ENCODE measurements at regions not wholly inside any gene's neighbourhood (a gene's known extent, or its start where the extent isn't known, plus 50 kb on each side); places are given as distances from the start of the nearest gene placed in this dataset.
"Not testable (repeated sequence)": the region's sequence is repeated elsewhere in the genome, so short reads cannot be mapped to it uniquely, and the experiment has no call there.

DNA sequence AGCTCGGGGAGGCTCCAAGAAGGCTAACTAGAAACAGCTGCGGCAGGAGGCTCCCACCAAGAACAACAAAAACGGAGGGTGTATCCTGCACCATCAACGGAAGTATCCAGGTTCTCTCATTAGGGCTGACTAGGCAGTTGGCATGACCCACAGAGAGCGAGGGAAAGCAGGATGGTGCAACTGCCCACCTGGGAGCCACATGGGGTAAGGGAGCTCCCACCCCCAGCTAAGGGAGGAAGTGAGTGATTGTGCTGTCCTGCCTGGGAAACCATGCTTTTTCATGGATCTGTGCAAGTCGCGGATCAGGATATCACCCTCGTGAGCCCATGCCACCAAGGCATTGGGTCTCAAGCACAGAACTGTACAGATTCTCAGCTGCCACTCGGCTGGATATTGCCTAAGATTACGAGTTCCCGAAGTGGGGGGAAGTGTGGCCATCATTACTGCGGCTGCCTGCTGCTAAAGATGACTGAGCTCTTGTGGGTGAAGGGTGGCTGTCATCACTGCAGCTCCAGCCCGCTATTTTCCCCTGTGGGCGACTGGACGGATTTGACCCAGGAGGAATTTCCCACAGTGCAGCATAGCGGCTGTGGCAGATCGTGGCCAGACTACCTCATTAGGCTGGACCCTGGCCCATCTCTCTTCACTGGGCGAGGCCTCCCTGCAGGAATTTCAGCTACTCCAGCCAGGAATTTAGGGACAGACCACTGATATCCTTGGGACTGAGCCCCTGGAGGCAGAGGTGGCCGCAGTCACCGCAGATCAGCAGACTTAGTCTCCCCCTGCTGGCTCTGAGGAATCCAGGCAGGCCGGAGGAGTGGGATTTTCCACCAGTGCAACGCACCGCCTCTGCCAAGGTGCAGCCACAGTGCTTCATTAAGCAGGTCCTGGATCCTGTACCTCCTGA, 515.7 kb downstream of the FRK start:
- DNase-seq (ENCODE audit: low read depth), result no peak

DNA sequence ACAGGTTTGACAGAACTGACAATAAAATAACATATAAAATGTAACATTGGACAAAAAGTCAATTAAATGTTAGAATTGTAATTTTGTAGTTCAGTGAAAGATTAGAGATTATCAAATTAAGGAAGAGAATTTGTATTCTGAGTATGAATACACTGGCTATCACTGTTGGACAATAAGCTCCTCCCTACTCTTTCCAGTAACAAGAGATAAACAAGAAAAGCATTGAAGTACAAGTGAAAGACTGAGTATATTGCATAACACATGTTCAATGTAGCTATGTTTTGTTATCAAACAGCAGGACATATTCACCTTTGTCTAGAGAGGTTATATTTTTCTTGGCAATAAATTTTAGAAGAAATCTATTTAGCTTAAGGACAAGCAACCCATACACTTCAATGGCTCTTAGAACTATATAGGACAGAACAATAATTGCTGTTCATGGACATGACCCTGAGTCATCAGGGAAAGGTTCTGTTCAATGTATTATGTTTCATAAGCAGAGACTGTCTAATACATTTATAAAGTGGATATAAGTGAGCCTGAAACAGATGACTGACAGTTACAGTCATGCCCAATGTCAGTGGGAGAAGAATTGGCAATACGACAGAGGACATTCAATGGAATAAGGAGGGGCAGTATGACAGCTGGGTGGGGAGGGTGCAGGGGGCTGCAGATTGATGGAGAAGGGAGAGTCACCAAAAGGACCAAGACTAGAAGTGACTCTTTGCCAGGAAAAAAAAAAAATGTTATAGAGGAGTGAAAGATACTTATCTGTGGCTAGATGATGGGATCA, 520.4 kb downstream of the FRK start:
- DNase-seq (ENCODE audit: low read depth), result no peak

DNA sequence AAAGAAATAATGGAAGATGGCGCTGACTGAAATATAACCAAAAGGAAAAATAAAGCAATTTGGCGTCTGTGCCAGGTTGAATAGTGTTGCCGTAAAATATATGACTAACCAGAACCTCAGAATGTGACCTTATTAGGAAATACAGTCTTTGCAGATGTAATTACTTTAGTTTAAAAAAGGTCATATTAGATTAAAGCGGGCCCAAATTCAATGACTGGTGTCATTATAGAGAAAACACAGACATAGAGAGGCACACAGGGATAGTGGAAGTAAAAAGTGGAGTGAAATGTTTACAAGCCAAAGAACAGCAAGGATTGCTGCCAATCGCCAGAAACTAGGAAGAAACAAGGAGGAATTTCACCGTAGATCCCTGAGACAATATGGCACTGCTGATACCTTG, 521.2 kb downstream of the FRK start:
- no peak for DNase-seq (ENCODE audit: low read depth)

DNA sequence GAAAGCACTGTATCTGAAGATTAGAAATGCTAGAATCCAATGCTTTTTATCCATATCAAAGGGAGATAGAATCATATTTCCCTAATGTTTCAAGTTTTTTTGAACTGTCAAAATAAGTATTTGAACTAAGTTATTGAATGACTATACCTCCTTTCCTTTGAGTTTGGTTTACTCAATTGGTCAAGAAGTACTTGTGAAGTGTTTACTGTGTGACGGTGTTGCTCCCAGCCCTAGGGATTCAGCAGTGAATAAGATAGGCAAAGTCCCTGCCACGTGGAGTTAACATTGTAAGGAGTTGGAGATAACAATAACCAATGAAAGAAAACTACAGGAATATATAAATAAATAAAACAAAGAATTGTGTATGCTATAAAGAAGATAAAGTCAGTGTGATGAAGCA, 535.9 kb downstream of the FRK start:
- DNase-seq (ENCODE audit: low read depth), result no peak

DNA sequence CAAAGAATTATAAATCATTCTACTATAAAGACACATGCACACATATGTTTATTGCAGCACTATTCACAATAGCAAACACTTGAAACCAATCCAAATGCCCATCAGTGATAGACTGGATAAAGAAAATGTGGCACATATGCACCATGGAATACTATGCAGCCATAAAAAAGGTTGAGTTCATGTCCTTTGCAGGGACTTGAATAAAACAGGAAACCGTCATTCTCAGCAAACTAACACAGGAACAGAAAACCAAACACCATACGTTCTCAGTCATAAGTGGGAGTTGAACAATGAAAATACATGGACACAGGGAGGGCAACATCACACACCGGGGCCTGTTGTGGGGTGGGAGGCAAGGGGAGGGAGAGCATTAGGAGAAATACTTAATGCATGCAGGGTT, 538.9 kb downstream of the FRK start:
- not testable (repeated sequence) for DNase-seq (ENCODE audit: low read depth)

DNA sequence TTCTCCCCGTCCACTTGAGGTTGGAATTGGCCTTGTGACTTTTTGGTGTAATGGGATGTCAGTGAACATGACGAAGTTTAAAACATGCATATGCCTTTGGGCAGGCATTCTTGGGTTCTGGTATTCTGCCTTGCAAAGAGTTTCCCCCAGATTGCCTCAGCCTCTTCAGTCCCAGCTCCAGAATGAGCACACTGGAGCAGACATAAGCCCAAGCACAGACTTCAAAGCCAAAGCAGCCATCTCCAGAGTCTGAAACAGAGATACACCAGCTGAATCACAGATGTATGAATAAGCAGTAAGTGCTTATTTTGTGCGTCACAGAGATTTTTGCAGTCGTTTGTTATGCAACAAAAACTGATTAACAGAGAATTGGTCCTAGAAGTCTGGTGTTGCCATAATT, 546.0 kb downstream of the FRK start:
- peak; percentile 68 for DNase-seq (ENCODE audit: low read depth)

DNA sequence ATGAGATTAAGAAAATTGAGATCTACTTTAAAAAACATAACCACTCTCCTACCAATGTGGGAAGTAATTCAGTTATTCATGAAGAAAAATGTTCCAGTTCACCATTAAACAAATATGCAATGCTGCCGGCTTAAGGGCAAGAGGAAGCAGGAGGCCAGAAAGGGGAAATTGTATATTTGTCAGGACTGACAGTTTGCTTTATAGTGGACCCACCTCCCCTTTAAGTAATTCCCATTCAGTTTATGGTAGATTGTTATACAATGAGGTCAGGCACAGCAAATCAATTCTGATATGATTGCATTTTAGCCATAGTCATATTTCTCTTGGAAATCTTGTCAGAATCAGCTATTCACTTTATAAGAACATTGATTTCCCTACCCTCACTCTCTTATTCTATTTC, 547.8 kb downstream of the FRK start:
- DNase-seq (ENCODE audit: low read depth), result no peak

DNA sequence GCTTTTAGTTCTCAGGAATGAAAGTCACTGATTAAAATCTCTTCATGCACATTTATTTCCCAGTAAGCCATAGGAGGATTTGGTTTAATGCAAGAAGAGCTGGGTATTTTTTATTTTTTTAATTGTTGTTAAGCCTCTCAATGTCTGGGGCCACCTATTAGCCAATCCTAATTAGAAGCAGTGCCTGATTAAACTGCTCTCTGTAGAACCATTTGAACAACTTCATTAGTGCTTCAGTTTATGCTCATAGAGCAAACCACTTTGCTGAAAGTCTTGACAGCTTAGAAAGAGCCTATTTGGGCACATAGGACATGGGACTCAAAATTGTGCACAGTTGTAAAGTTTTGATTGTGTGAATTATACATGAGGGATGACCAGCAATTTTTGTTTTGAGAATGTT, 548.9 kb downstream of the FRK start:
- no peak for DNase-seq (ENCODE audit: low read depth)

DNA sequence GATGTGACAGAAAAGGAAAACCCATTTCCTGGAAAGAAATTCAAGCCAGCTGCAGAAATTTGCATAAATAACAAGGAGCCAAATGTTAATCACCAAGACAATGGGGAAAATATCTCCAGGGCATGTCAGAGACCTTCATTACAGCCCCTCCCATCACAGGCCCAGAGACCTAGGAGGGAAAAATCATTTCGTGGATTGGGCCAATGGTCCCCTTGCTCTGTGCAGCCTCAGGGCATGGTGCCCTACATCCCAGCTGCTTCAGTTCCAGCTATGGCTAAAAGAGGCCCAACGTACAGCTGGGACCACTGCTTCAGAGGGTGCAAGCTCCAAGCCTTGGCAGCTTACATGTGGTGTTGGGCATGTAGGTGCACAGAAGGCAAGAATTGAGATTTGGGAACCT, 558.3 kb downstream of the FRK start:
- DNase-seq (ENCODE audit: low read depth), result not testable (repeated sequence)

DNA sequence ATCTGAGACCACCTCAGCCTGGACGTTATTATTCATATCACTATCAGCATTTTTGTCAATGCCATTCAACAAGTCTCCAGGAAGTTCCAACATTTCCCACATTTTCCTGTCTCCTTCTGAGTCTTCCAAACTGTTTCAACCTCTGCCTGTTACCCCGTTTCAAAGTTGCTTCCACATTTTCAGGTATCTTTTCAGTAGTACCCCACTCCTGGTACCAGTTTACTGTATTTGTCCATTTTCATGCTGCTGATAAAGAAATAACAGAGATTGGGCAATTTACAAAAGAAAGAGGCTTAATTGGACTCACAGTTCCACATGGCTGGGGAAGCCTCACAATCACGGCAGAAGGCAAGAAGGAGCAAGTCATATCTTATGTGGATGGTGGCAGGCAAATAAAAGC, 565.5 kb downstream of the FRK start:
- no peak for DNase-seq (ENCODE audit: low read depth)

DNA sequence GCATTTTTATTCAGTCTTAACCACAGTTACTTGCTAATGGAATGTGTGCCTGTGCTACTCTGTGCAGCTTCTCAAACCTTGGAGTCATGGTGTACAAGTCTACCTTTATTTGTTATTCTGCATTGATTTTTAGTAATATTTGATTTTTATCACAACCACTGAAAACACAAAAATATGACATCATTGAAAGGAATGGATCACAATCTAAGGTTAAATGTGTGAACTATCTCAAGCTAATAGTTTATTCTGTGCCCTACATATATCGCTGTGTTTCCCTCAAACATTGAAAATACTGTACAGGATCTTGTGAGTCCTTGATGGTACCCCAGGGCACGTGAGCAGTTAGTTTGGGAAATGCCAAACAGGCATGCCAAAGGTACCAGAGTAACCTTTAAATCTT, 573.4 kb downstream of the FRK start:
- DNase-seq (ENCODE audit: low read depth), result no peak

DNA sequence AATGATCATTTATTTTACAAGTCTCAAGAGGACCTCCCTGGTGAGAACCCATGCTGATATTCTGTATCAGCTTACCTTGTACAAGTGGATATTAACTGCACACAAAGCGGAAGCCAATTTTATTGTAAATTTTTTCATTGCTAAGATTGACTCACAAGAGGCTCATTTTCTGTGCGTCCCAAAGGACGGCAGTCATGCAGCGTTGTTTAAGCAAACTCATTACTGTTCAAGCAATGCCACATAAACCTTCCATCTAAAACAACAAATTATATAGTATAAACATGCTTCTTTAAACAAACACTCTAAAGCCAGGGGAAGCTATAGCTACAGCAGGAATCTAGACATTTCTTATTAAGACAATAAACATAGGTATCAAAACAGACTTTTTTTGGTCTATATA, 575.3 kb downstream of the FRK start:
- DNase-seq (ENCODE audit: low read depth), result no peak

DNA sequence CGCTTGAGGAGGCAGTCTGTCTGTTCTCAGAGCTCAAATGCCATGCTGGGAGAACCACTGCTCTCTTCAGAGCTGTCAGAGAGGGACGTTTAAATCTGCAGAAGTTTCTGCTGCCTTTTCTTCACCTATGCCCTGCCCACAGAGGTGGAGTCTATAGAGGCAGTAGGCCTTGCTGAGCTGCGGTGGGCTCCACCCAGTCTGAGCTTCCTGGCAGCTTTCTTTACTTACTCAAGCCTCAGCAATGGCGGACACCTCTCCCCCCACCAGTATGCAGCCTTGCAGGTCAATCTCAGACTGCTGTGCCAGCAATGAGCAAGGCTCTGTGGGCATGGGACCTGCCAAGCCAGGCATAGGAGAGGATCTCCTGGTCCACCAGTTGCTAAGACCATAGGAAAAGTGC, 580.1 kb downstream of the FRK start:
- DNase-seq (ENCODE audit: low read depth), result not testable (repeated sequence)

DNA sequence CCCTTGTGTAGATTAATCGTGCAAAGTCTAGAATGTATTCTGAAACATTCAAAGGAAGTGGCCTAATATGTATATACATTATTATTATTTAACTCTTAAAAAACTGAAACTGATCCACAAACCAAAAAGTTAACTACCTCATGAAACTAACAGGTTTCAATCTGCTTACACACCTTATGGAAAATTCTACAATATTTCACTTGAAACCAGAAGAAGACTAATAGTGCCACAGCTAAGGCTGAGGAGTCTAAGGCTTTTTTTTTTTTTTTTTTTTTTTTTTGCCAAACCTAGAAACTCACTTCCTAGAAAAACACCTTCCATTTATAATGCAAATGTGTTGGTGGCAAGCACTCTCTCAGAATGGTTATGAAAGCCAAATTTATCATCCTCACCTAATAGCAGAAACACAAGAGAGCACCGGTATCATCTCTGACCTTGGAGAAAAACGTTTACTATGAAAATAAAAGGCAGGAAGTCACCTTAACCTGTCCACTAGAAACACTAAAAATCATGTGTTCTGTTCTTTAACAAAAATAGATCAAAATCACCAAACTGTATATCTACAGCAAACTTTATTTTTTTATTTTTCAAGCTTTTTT, 586.1 kb downstream of the FRK start:
- DNase-seq (ENCODE audit: low read depth), result no peak

DNA sequence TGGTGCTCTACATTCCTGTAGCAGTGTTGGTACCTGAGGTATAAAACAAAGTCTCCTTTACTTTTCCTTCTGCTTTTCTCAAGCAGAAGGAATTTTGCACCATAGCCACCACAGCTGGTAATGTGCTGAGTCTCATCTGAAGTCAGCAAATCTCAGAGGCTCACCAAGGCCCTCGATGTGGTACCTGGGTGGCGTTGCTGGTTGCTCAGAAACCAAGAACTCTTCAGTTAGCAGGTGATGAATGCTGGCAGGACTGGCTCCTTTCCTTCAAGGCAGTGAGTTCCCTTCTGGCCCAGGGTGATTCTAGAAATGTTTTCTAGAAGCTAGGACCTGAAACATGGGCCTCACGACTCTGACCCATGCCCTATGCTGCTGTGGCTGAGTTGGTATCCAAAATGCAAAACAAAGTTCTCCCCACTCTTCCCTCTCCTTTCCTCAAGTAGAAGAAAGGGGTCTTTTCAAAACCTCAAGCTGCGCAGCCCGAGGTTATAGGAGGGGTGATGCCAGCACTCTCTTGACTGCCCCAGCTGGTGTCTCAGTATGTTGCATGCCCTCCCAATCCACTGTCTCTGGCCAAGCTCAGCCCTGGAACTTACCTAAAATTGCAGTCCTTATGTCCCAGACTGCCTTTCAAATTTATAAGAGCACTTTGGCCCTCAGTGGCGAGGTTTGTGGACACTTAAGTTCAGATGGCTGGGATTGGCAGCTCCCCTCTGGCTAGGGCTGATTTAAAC, 592.3 kb downstream of the FRK start:
- DNase-seq (ENCODE audit: low read depth), result no peak

DNA sequence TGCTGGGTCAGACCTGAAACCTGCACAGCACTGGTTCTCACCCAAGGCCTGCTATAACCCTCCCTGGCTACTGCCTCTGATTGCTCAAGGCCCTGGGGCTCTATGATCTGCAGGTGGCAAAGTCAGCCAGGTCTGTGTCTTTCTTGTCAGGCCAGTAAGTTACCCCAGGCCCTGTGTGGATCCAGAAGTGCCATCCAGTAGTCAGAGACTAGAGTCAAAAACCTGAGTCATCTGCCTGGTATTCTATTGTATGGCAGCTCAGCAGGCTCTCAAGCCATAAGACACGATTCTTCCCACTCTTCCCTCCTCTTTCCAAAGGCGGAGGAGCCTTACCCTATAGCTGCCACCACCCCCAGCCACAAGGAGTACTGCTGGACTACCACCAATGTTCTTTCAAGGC, 593.0 kb downstream of the FRK start:
- DNase-seq (ENCODE audit: low read depth), result no peak

DNA sequence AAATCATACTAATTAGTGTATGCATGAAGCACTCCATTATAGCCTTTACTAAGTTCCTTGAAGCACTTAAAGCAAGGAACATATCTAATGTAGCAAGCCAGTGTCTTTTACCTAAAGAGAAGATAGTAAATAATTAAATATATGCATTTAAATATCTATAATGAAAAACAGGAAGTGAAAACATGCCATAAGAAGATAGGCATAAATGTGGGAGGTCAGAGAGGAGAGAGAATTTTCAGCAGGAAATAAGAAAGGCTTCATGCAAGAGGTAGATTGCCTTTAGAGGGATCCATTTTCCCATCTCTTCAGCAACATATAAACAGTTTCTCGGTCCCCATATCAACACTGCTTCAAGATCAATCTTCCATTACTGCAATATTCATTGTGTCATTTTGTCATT, 599.8 kb downstream of the FRK start:
- no peak for DNase-seq (ENCODE audit: low read depth)

DNA sequence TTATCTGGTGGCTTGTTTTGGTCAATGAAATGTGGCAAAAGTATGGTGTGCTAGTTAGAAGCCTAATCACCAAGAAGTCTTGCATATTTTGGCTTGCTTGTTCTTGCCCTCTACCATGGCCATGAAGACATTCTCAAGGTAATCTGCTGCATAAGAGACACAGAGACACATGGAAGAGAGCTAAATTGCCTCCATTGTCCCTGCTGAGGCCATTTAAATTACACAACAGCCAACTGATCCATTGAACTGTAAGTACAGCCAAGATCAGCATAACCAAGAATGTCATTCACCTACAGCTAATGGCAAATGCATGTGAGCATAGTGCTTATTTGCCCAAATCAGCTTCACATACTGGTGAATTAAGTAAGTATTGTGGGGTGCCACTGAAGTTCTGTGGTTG, 603.8 kb downstream of the FRK start:
- no peak for DNase-seq (ENCODE audit: low read depth)

DNA sequence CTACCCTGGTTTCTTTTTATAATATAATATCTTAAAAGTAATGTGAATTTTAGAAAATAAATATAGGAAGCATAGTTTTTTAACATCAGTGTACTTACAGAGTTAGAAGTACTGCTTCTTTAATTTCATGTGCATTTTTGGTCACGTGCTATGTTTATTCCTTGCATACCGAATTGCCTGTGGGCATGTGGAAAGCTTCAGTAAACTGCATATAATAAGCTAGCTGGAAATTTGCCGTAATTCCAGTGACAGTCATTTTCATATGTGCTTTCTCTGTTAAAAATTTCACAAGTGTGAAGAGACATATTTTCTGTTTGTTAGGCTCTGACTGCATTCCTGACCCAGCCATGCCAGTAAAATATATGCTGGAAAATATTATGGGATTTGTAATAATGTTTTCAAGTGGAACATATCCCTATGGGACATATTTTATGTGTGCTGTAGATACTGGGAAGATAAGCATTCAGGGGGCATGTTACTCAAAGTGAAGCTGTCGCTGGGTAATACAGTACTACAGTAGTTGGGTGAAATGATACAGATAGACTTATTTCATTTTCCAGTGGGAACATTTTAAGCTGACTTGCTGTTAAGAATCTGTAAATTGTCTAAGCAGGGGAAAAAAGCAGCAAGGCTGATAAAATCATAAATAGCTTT, 616.7 kb downstream of the FRK start:
- no peak for DNase-seq (ENCODE audit: low read depth)

DNA sequence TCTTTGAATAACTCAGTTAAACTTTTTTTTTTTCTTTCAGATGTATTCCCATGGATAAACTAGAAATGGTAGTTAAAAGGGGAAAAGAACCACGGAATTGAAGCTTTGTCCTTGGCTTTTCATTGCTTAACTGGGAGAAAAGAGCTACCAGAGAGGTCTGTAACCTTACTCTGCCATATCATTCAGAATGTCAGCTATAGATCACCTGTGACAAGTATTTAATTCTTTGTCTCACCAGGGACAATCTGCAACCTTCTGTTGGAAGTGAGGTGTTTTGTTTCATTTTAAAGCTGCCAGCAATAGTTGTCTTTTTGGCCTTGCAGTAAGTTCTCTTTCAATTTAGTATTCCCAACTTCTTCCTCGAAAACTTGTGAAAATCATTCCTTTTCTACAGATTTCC, 618.4 kb downstream of the FRK start:
- DNase-seq (ENCODE audit: low read depth), result no peak

DNA sequence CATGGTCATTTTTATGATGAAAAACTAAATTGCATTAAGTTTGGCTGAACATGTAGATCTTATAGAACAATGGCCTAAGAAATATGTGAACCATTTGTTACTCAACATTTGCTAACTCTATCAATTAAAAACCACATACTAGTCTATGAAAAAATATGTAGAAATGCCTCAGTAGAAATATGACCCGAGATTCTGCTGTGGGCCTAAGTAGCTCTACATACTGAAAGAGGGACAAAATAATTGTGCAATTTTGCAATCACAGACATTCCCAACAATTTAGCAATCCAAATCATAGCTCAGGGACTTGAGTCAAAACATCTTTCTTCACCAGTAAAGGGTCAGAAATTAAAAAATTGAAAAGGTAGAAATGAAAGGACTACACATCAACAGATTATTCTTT, 619.0 kb downstream of the FRK start:
- DNase-seq (ENCODE audit: low read depth), result peak; percentile 49

DNA sequence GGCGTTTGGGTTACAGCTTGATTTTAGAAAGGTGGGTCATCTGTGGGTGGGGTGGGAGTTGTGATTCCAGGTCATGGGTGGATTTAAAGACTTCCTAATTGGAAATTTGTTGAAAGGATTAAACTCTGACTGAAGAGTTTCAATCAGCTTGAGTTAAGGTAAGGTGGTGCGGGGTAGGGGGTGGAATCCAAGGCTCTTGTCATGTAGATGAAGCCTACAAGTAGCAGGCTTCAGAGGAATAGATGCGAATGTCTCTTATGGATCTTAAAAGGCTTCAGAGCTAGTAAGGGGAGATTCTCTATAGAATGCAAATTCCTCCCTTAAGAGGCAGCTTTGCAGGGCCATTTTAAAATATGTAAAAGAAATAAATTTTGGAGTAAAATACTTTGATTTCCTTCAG, 645.3 kb downstream of the FRK start:
- no peak for DNase-seq (ENCODE audit: low read depth)
